Retinal pigment epithelial cell (primary cell): ENCODE measurements at regions not wholly inside any gene's neighbourhood (a gene's known extent, or its start where the extent isn't known, plus 50 kb on each side); places are given as distances from the start of the nearest gene placed in this dataset.

Source experiments
- DNase-seq: peaks from one replicate; pipeline ENCODE4 v3.0.0-alpha.2; 2010; ENCODE audit warnings: low read depth
- H3K4me3 ChIP-seq: 2 replicates; pipeline ENCODE4 v1.5.1; 2011; ENCODE audit warnings: mild to moderate bottlenecking, low read length, control low read depth, moderate library complexity
- TF ChIP-seq, protein P1 (sequence below): conservative IDR thresholded peaks from 2 replicates; pipeline ENCODE4 v1.5.1; 2011; ENCODE audit warnings: low read depth, low read length, control low read depth, inconsistent platforms

DNA sequence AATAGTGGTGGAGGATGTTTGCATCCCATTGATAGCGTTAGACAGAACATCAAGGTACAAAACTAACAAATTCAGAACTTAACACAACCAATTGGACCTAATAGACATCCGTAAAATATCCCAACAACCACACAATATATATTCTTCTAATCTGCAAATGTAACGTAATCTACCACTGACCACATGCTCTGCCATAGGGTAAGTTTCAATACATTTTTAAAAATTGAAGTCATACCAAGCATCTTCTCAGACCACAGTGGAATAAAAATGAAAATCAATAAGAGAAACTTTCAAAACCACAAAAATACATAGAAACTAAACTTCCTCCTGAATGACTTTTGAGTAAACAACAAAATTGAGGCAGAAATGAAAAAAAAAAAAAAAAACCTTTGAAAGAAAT, 1087.5 kb downstream of the KCNT2 start:
- TF ChIP-seq, protein P1, sequence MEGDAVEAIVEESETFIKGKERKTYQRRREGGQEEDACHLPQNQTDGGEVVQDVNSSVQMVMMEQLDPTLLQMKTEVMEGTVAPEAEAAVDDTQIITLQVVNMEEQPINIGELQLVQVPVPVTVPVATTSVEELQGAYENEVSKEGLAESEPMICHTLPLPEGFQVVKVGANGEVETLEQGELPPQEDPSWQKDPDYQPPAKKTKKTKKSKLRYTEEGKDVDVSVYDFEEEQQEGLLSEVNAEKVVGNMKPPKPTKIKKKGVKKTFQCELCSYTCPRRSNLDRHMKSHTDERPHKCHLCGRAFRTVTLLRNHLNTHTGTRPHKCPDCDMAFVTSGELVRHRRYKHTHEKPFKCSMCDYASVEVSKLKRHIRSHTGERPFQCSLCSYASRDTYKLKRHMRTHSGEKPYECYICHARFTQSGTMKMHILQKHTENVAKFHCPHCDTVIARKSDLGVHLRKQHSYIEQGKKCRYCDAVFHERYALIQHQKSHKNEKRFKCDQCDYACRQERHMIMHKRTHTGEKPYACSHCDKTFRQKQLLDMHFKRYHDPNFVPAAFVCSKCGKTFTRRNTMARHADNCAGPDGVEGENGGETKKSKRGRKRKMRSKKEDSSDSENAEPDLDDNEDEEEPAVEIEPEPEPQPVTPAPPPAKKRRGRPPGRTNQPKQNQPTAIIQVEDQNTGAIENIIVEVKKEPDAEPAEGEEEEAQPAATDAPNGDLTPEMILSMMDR, result no peak
- no peak overlapping the region for H3K4me3 ChIP-seq
- no peak for DNase-seq

DNA sequence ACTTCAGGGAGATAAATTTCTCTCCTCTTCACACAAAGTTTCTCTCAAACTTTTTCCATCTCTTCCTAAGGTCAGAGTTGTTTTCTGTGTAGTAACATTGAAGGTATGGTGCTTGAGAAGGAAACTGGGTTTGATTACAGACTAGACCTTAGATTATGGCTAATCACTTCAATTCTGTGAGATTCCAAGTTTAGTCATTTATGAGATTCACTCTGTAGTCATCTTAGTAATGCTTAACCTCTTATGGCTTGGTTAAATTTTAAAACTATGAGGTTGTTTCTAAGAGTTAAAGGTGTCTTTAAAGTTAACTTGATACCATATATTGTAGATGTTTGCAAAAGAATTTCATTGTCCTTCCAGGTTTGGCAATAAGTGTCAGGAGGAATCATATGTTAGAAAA, 1092.2 kb downstream of the KCNT2 start:
- DNase-seq, result no peak
- H3K4me3 ChIP-seq, result no peak overlapping the region
- TF ChIP-seq, protein P1, result no peak

DNA sequence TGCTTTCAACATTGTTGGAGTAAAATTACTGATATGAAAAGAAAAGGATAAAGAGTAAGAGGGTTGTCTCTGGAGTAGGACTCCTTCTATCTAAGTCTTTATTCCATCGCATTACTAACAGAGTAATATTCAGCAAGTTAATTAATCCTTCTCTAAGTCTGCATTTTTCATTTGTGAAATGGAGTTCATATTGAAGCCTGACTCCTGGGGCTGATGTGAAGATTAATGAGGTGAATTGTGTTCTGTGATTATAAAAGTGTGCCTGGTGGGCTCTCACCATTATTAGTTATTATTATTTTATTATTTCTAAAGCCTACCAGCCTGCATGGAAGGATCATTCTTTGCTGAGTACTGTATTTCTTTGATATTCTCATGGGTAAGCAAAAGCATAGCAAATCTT, 1096.7 kb downstream of the KCNT2 start:
- H3K4me3 ChIP-seq, result no peak overlapping the region
- TF ChIP-seq, protein P1, result no peak
- DNase-seq, result no peak

DNA sequence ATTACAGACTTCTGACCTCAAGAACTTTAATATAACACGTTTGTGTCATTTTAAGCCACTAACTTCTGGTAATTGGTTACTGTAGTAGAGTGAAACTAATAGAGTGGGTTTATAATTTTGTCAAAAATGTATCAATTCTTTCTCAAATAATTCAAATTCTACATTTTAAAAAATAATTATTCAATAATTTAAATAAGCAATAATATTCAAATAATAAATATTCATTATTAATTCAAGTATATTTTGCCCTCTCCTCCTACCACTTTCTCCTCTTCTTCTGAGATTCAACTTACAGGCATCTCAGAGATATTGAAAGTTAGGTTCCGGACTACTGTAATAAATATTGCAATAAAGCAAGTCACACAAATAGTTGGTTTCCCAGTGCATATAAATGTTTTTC, 1107.1 kb downstream of the KCNT2 start:
- DNase-seq, result no peak
- TF ChIP-seq, protein P1, result no peak
- no peak overlapping the region for H3K4me3 ChIP-seq

DNA sequence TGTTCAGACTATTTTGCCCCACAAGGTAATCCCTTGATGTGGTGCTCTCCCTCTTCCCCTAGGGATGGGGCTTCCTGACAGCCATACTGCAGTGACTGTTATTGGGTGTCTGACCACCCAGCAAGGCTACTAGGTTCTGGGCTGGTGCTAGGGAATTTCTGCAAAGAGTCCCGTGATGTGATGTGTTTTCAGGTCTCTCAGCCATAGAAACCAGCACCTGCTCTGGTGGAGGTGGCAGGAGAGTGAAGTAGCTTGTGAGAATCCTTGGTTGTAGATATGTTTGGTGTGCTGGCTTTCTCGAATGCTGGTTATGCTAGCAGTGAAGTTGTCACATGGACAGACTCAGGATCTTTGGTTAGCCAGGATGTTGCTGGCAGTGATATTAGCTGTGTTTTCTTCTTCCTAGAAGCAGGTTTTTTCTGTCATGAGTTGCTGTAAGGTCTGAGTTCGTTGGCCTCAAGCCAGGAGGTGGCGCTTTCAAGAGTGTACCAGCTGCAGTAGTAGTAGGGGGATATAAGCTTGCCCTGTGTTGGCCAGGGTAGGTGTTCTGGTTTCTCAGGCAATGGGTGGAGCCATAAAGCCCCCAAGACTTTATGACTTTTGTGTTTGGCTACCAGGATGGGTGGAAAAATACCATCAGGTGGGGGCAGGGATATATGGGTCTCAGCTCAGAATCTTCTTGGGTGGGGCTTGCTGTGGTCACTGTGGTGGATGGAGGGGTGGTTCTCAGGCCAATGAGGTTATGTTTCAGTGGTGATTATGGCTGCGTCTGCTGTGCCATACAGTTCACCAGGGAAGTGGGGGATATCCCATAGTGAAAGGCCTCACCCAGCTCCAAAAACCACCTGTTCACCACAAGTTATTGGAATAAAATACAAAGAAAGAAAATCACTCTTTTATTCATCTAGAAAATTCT, 1112.3 kb downstream of the KCNT2 start:
- TF ChIP-seq, protein P1, result no peak
- no peak overlapping the region for H3K4me3 ChIP-seq
- no peak for DNase-seq

DNA sequence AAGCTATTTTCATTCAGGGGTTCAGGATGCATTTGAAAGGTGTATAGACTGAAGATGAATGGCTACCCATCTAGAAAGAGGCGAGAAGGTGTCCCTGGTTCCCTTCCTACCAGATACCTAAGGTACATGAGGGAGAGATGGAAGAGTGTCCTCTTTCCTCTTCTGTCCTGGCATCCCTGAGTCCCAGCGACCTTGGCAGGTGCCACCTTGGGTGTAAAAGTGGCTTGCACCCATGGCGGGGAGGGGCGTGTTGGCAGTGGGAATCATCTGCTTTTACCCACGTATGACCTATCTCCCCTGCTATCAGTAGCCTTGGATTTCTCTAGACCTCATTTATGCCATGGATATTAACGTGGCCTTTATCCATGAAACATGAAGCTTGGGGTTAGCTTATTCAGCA, 1126.1 kb downstream of the KCNT2 start:
- DNase-seq, result no peak
- TF ChIP-seq, protein P1, result no peak

DNA sequence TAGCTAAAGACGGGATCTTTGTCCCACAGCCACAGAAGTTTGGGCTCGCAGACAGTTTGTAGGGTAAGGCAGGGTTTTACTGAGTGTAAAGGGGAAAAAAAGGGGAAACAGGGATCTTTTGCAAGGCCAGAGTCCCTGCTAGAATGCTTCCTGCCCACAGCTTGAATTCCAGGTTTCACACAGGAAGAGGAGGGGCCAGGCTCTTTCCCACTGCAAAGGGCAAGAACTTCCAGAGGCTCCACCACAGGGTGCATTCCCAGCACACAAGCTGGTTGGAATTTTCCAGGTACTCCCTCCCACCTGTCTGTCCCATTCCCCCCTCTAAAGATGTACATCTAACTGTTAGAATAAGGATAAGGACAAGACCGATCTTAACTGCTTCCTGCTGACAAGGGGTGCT, 1126.9 kb downstream of the KCNT2 start:
- no peak overlapping the region for H3K4me3 ChIP-seq
- no peak for DNase-seq
- TF ChIP-seq, protein P1, result no peak

More for the DNA sequence above, 1126.1 kb downstream of the KCNT2 start:
- H3K4me3 ChIP-seq, result no peak overlapping the region
